ENCODE measurements at regions not wholly inside any gene's neighbourhood (a gene's known extent, or its start where the extent isn't known, plus 50 kb on each side); places are given as distances from the start of the nearest gene placed in this dataset.
"Not testable (repeated sequence)": the region's sequence is repeated elsewhere in the genome, so short reads cannot be mapped to it uniquely, and the experiment has no call there.

GRCh38 chr10:78212060-78212785 is 178.6 kb downstream of the RPS24 start:
- no peak for DNase-seq

- DNase-seq, result no peak
These were observed 179.1 kb downstream of the RPS24 start for GRCh38 chr10:78212786-78213175.

- no peak for DNase-seq
These were observed 181.3 kb downstream of the RPS24 start for GRCh38 chr10:78214955-78215354.

- DNase-seq, result no peak
These were observed 182.0 kb downstream of the RPS24 start for GRCh38 chr10:78215645-78216044.

GRCh38 chr10:78217336-78217735 is 183.7 kb downstream of the RPS24 start:
- DNase-seq, result no peak

GRCh38 chr10:78218798-78219490 is 185.3 kb downstream of the RPS24 start:
- no peak for DNase-seq

- DNase-seq, result not testable (repeated sequence)
These were observed 185.9 kb downstream of the RPS24 start for GRCh38 chr10:78219568-78219967.

GRCh38 chr10:78220781-78221180 is 187.1 kb downstream of the RPS24 start:
- DNase-seq, result no peak

GRCh38 chr10:78222096-78222790 is 188.6 kb downstream of the RPS24 start:
- no peak for DNase-seq

- no peak for DNase-seq
These were observed 189.4 kb downstream of the RPS24 start for GRCh38 chr10:78223088-78223487.

GRCh38 chr10:78224602-78225001 is 190.9 kb downstream of the RPS24 start:
- DNase-seq, result no peak

- no peak for DNase-seq
These were observed 191.9 kb downstream of the RPS24 start for GRCh38 chr10:78225594-78225993.

- no peak for DNase-seq
These were observed 195.8 kb downstream of the RPS24 start for GRCh38 chr10:78229489-78229888.

- DNase-seq, result no peak
These were observed 196.4 kb downstream of the RPS24 start for GRCh38 chr10:78229950-78230675.

- DNase-seq, result no peak
These were observed 197.7 kb downstream of the RPS24 start for GRCh38 chr10:78231327-78231726.

- DNase-seq, result no peak
These were observed 198.3 kb downstream of the RPS24 start for GRCh38 chr10:78231939-78232338.

- DNase-seq, result no peak
These were observed 202.9 kb downstream of the RPS24 start for GRCh38 chr10:78236416-78237015.

GRCh38 chr10:78237951-78238350 is 204.3 kb downstream of the RPS24 start:
- not testable (repeated sequence) for DNase-seq

GRCh38 chr10:78247266-78247665 is 213.6 kb downstream of the RPS24 start:
- no peak for DNase-seq

GRCh38 chr10:78247821-78248220 is 214.2 kb downstream of the RPS24 start:
- DNase-seq, result no peak

GRCh38 chr10:78248651-78249464 is 215.2 kb downstream of the RPS24 start:
- DNase-seq, result no peak

- no peak for DNase-seq
These were observed 216.0 kb downstream of the RPS24 start for GRCh38 chr10:78249690-78250089.

Measured in SIG-M5 (cell line).